IMR-90 (cell line): ENCODE measurements at regions not wholly inside any gene's neighbourhood (a gene's known extent, or its start where the extent isn't known, plus 50 kb on each side); places are given as distances from the start of the nearest gene placed in this dataset.

Experiments used
- ATAC-seq: fragments of 200-7000 bp; cut with Tn5 transposase; 2 replicates; pipeline ENCODE4 v1.9.1; 2020; ENCODE audit warnings: low read depth, mild to moderate bottlenecking, moderate library complexity
- BruUV-seq: library from RNA; stranded (reverse); fragments of 400-500 nt; replicated peaks from 2 replicates; lab custom pipeline; 2021; lab: Mats Ljungman, UMichigan
- CTCF ChIA-PET: fragments of 300-600 bp; formaldehyde crosslinking; extraction: SDS; loops from one replicate; lab custom pipeline; 2021; ENCODE audit warnings: antibody characterized with exemption; lab: Yijun Ruan, JAX
- POLR2A ChIA-PET: fragments of 300-600 bp; sonication (Branson Sonifier 250); formaldehyde crosslinking; loops from one replicate; lab custom pipeline; 2022; ENCODE audit warnings: antibody characterized with exemption; ENCODE audit not compliant: unreplicated experiment; lab: Charles Lee
- DNase-seq: peaks from one replicate; pipeline ENCODE4 v3.0.0; 2013
- H2AFZ ChIP-seq: replicated peaks from 2 replicates; pipeline ENCODE3; 2013; ENCODE audit warnings: low read length, mild to moderate bottlenecking; ENCODE audit not compliant: poor library complexity
- H2AK5ac ChIP-seq: 2 replicates; pipeline ENCODE4 v1.6.1; 2013; ENCODE audit warnings: low read depth, low read length, inconsistent platforms
- H2AK9ac ChIP-seq: replicated peaks from 2 replicates; pipeline ENCODE3; 2013; ENCODE audit warnings: mild to moderate bottlenecking, low read depth, low read length, moderate library complexity; ENCODE audit not compliant: poor library complexity
- H2BK120ac ChIP-seq: 2 replicates; pipeline ENCODE4 v1.6.1; 2013; ENCODE audit warnings: low read depth, low read length, inconsistent platforms
- H2BK15ac ChIP-seq: 3 replicates; pipeline ENCODE4 v1.6.1; 2013; ENCODE audit warnings: low read depth, low read length, inconsistent platforms
- H2BK20ac ChIP-seq: 2 replicates; pipeline ENCODE4 v1.6.1; 2013; ENCODE audit warnings: low read depth, mild to moderate bottlenecking, inconsistent platforms, low read length, moderate library complexity
- H2BK5ac ChIP-seq: 2 replicates; pipeline ENCODE4 v1.6.1; 2013; ENCODE audit warnings: mild to moderate bottlenecking, low read depth, low read length, inconsistent platforms; ENCODE audit not compliant: poor library complexity, severe bottlenecking
- H3K14ac ChIP-seq: replicated peaks from 2 replicates; pipeline ENCODE4 v1.6.1; 2013; ENCODE audit warnings: low read depth, low read length, inconsistent platforms
- H3K18ac ChIP-seq: 2 replicates; pipeline ENCODE4 v1.6.1; 2013; ENCODE audit warnings: low read depth, low read length, control low read depth
- H3K23ac ChIP-seq: 2 replicates; pipeline ENCODE4 v1.6.1; 2013; ENCODE audit warnings: low read depth, low read length, inconsistent platforms
- H3K27ac ChIP-seq: 2 replicates; pipeline ENCODE4 v1.5.1; 2013; ENCODE audit warnings: mild to moderate bottlenecking, control low read depth, low read length; ENCODE audit not compliant: insufficient read depth
- H3K27me3 ChIP-seq: 2 replicates; pipeline ENCODE4 v1.6.1; 2013; ENCODE audit warnings: low read length; ENCODE audit not compliant: control insufficient read depth, insufficient read depth
- H3K36me3 ChIP-seq: 2 replicates; pipeline ENCODE4 v1.6.1; 2013; ENCODE audit warnings: low read length, mixed read lengths; ENCODE audit not compliant: control insufficient read depth, insufficient read depth
- H3K4ac ChIP-seq: 2 replicates; pipeline ENCODE4 v1.6.1; 2013; ENCODE audit warnings: low read depth, low read length, inconsistent platforms
- H3K4me1 ChIP-seq: 2 replicates; pipeline ENCODE4 v1.6.1; 2013; ENCODE audit warnings: low read length, mixed read lengths; ENCODE audit not compliant: control insufficient read depth, insufficient read depth
- H3K4me2 ChIP-seq: 2 replicates; pipeline ENCODE4 v1.6.1; 2013; ENCODE audit warnings: low read depth, mild to moderate bottlenecking, control low read depth, low read length, moderate library complexity
- H3K4me3 ChIP-seq: 2 replicates; pipeline ENCODE4 v1.5.1; 2013; ENCODE audit warnings: low read depth, mild to moderate bottlenecking, control low read depth, low read length, moderate library complexity; ENCODE audit not compliant: insufficient read depth
- H3K56ac ChIP-seq: 2 replicates; pipeline ENCODE4 v1.6.1; 2013; ENCODE audit warnings: low read length, inconsistent platforms; ENCODE audit not compliant: insufficient read depth; ENCODE audit errors: extremely low read depth
- H3K79me1 ChIP-seq, 2 experiments: 2 replicates each; pipeline ENCODE4 v1.6.1; 2013; ENCODE audit warnings: low read length in 2 of 2, inconsistent platforms in 1 of 2, low read depth in 1 of 2
- H3K9ac ChIP-seq: 2 replicates; pipeline ENCODE4 v1.6.1; 2013; ENCODE audit warnings: low read depth, low read length, control low read depth
- H3K9me1 ChIP-seq: 2 replicates; pipeline ENCODE4 v1.6.1; 2013; ENCODE audit warnings: low read length, inconsistent platforms; ENCODE audit not compliant: insufficient read depth
- H3K9me3 ChIP-seq: 2 replicates; pipeline ENCODE4 v1.6.1; 2013; ENCODE audit warnings: low read length; ENCODE audit not compliant: control insufficient read depth, insufficient read depth
- H4K20me1 ChIP-seq: 2 replicates; pipeline ENCODE4 v1.6.1; 2013; ENCODE audit warnings: low read length, inconsistent platforms; ENCODE audit not compliant: insufficient read depth
- H4K5ac ChIP-seq: 2 replicates; pipeline ENCODE4 v1.6.1; 2013; ENCODE audit warnings: mild to moderate bottlenecking, low read depth, low read length, control low read depth
- H4K8ac ChIP-seq, 2 experiments: 2 replicates each; pipeline ENCODE4 v1.6.1; 2013; ENCODE audit warnings: low read depth in 2 of 2, low read length in 2 of 2, control low read depth in 1 of 2, inconsistent platforms in 1 of 2
- H4K91ac ChIP-seq: 2 replicates; pipeline ENCODE4 v1.6.1; 2013; ENCODE audit warnings: low read depth, low read length, inconsistent platforms; ENCODE audit not compliant: insufficient read depth
- BHLHE40 ChIP-seq: fragments of 150-350 bp; IDR thresholded peaks from 2 replicates; pipeline ENCODE4 v1.6.1; 2016; ENCODE audit warnings: mild to moderate bottlenecking, low read depth, low read length
- FOS ChIP-seq: fragments of 150-350 bp; IDR thresholded peaks from 2 replicates; pipeline ENCODE4 v1.6.1; 2016; ENCODE audit warnings: low read depth, low read length
- MAFK ChIP-seq: IDR thresholded peaks from 2 replicates; pipeline ENCODE4 v1.6.1; 2012; ENCODE audit warnings: low read depth, low read length, improper control_type of control experiment
- RCOR1 ChIP-seq: IDR thresholded peaks from 2 replicates; pipeline ENCODE4 v1.6.1; 2012; ENCODE audit warnings: mild to moderate bottlenecking, low read length, improper control_type of control experiment; ENCODE audit not compliant: insufficient replicate concordance
- RFX5 ChIP-seq: IDR thresholded peaks from 2 replicates; pipeline ENCODE4 v1.8.0; 2012; ENCODE audit warnings: low read depth, mild to moderate bottlenecking, low read length, moderate library complexity
- WGBS, 2 experiments: methylation state at CpG; one replicate each; pipeline versions ENCODE4 v1.1.5 to v1.1.7; 2013; ENCODE audit warnings: missing lambda C conversion rate in 2 of 2; ENCODE audit not compliant: insufficient read length in 1 of 2; ENCODE audit errors: extremely low coverage in 2 of 2; 5-methylcytosine and 5-hydroxymethylcytosine counted together
- dilution Hi-C: fragments of 300-500 bp; cut with HindIII; formaldehyde crosslinking; loops from one replicate; pipeline ENCODE4 v1.14.3; 2018; ENCODE audit warnings: low sequenced_read_pairs; ENCODE audit not compliant: unreplicated experiment
- in situ Hi-C: fragments of 300-500 bp; cut with MboI; formaldehyde crosslinking; loops from 3 replicates; pipeline ENCODE4 v1.14.3; 2019; ENCODE audit warnings: low sequenced_read_pairs, inconsistent platforms, mixed read lengths
- intact Hi-C: fragments of 100-400 bp; cut with micrococcal nuclease; formaldehyde crosslinking; loops from 2 replicates; pipeline ENCODE4 v1.10.0; 2022
- TF ChIP-seq, protein P1 (sequence below): fragments of 150-350 bp; IDR thresholded peaks from 2 replicates; pipeline ENCODE4 v1.6.1; 2016; ENCODE audit warnings: low read depth, mild to moderate bottlenecking, low read length, moderate library complexity, borderline replicate concordance
- TF ChIP-seq, protein P2 (sequence below): fragments of 150-350 bp; IDR thresholded peaks from 2 replicates; pipeline ENCODE4 v1.6.1; 2017; ENCODE audit warnings: mild to moderate bottlenecking, antibody characterized with exemption, low read length, low read depth

GRCh38 chr11:121842192-121842585, 273.8 kb downstream of the BLID start:
- Histone ChIP-seq H3K27me3 (no peaks in the 10 kb centered on the region), H2AK5ac (0 out of 2 replicates have a peak overlapping the region, but pooled peaks have one; percentile 2), H3K9me3 (no peaks in the 10 kb centered on the region), H2BK20ac (peak overlapping the region; percentile 20; the same call in 1 of the 2 replicates), H2BK5ac (no peak overlapping the region), H3K36me3 (no peaks in the 10 kb centered on the region), H4K91ac (no peak overlapping the region), H3K9ac (no peak overlapping the region), H2BK120ac (peak overlapping the region; percentile 21; the same call in 1 of the 2 replicates), H4K8ac (peak overlapping the region in 1 of 2 experiments; percentile 18; a peak in 1 of 4 replicates), H3K79me1 (no peaks in the 10 kb centered on the region), H3K4ac (no peak overlapping the region), H4K20me1 (no peaks in the 10 kb centered on the region), H3K4me3 (no peak overlapping the region), H3K14ac (no peak overlapping the region; the same call in 1 of the 2 replicates), H3K56ac (no peak overlapping the region), H4K5ac (no peak overlapping the region), H2AK9ac (no peak overlapping the region), H3K4me1 (peaks cover 2% of the 10 kb centered on the region; the same call in 1 of the 2 replicates), H3K23ac (no peak overlapping the region), H3K4me2 (no peak overlapping the region), H3K18ac (no peak overlapping the region), H2AFZ (no peak overlapping the region), H3K9me1 (no peaks in the 10 kb centered on the region), H2BK15ac (no peak overlapping the region), H3K27ac (no peak overlapping the region)
- in situ Hi-C loops (no loop called here), dilution Hi-C loops (no loop called here), intact Hi-C loops (no loop called here)
- BruUV-seq, result no TSS peak
- ATAC-seq (no peak), DNase-seq (no peak)
- ChIA-PET CTCF (interaction anchor here (0.6 kb wide), 1 partner anchor 660 kb away, joined by 3 read pairs; no protein-coding TSS in a partner anchor), POLR2A (no interaction called here)
- TF ChIP-seq BHLHE40 (no peak), MAFK (no peak), RFX5 (no peak), RCOR1 (no peak), FOS (no peak)
- TF ChIP-seq, protein P1, sequence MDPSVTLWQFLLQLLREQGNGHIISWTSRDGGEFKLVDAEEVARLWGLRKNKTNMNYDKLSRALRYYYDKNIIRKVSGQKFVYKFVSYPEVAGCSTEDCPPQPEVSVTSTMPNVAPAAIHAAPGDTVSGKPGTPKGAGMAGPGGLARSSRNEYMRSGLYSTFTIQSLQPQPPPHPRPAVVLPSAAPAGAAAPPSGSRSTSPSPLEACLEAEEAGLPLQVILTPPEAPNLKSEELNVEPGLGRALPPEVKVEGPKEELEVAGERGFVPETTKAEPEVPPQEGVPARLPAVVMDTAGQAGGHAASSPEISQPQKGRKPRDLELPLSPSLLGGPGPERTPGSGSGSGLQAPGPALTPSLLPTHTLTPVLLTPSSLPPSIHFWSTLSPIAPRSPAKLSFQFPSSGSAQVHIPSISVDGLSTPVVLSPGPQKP, result no peak
- TF ChIP-seq, protein P2, sequence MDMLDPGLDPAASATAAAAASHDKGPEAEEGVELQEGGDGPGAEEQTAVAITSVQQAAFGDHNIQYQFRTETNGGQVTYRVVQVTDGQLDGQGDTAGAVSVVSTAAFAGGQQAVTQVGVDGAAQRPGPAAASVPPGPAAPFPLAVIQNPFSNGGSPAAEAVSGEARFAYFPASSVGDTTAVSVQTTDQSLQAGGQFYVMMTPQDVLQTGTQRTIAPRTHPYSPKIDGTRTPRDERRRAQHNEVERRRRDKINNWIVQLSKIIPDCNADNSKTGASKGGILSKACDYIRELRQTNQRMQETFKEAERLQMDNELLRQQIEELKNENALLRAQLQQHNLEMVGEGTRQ, result no peak
- no CpG with 5 or more reads among the region's 5 CpGs for WGBS, 2 experiments
